SK-N-SH (cell line): ENCODE measurements at regions not wholly inside any gene's neighbourhood (a gene's known extent, or its start where the extent isn't known, plus 50 kb on each side); places are given as distances from the start of the nearest gene placed in this dataset.

Source experiments
- CTCF ChIA-PET: fragments of 300-600, 350-600 bp; formaldehyde crosslinking; extraction: SDS; loops from one replicate; lab custom pipeline; 2021; lab: Yijun Ruan, JAX
- POLR2A ChIA-PET: fragments of 350-600 bp; sonication (Branson Sonifier 250); formaldehyde crosslinking; extraction: SDS; loops from one replicate; lab custom pipeline; 2020; ENCODE audit warnings: antibody characterized with exemption, inconsistent platforms; lab: Yijun Ruan, JAX
- DNase-seq: peaks from one replicate; pipeline ENCODE4 v3.0.0; 2012
- H2AFZ ChIP-seq: fragments of 200-600 bp; sonication (generic); 2 replicates; pipeline ENCODE4 v1.8.1; 2016; ENCODE audit warnings: antibody characterized with exemption, mild to moderate bottlenecking, low read depth
- H3F3A ChIP-seq: fragments of 200-600 bp; sonication (generic); replicated peaks from 2 replicates; pipeline ENCODE3; 2016; ENCODE audit warnings: antibody characterized with exemption, mild to moderate bottlenecking; ENCODE audit not compliant: insufficient read depth
- H3K27ac ChIP-seq, 2 experiments: fragments of 200-500 bp in 1 of 2; fragments of 200-600 bp in 1 of 2; sonication (Bioruptor generic) in 1 of 2; sonication (generic), shearing (Covaris generic) in 1 of 2; 2 replicates each; pipeline versions ENCODE4 v1.5.1 to v1.6.1; 2014 to 2016; ENCODE audit warnings: low read depth in 2 of 2, inconsistent platforms in 1 of 2, low read length in 1 of 2, mild to moderate bottlenecking in 1 of 2, mixed read lengths in 1 of 2
- H3K27me3 ChIP-seq: fragments of 200-600 bp; sonication (generic), shearing (Covaris generic); 2 replicates; pipeline ENCODE4 v1.6.1; 2016; ENCODE audit warnings: mixed run types; ENCODE audit not compliant: insufficient read depth
- H3K36me3 ChIP-seq, 2 experiments: fragments of 200-500 bp in 1 of 2; fragments of 200-600 bp in 1 of 2; sonication (Bioruptor generic) in 1 of 2; sonication (generic) in 1 of 2; replicated peaks in 1 of 2; 2 replicates each; pipeline versions ENCODE3 to v1.5.1; 2014 to 2016; ENCODE audit warnings: low read length in 1 of 2, mild to moderate bottlenecking in 1 of 2; ENCODE audit not compliant: insufficient read depth in 2 of 2, control insufficient read depth in 1 of 2
- H3K4me1 ChIP-seq, 2 experiments: fragments of 200-500 bp in 1 of 2; fragments of 200-600 bp in 1 of 2; sonication (Bioruptor generic) in 1 of 2; sonication (generic), shearing (Covaris generic) in 1 of 2; 2 replicates each; pipeline versions ENCODE4 v1.5.1 to v1.6.1; 2014 to 2016; ENCODE audit warnings: low read depth in 1 of 2, low read length in 1 of 2, mixed run types in 1 of 2; ENCODE audit not compliant: insufficient read depth in 2 of 2, control insufficient read depth in 1 of 2
- H3K4me2 ChIP-seq: fragments of 200-600 bp; sonication (generic), shearing (Covaris generic); 2 replicates; pipeline ENCODE4 v1.6.1; 2017; ENCODE audit warnings: mixed run types
- H3K4me3 ChIP-seq, 2 experiments: fragments of 200-500 bp in 1 of 2; fragments of 200-600 bp in 1 of 2; sonication (Bioruptor generic) in 1 of 2; sonication (generic), shearing (Covaris generic) in 1 of 2; 2 replicates each; pipeline versions ENCODE4 v1.5.1 to v1.8.1; 2014 to 2016; ENCODE audit warnings: low read depth in 2 of 2, inconsistent platforms in 1 of 2, low read length in 1 of 2, mild to moderate bottlenecking in 1 of 2, mixed read lengths in 1 of 2, moderate library complexity in 1 of 2
- H3K79me2 ChIP-seq: fragments of 200-600 bp; sonication (generic); 2 replicates; pipeline ENCODE4 v1.8.1; 2017; ENCODE audit warnings: mild to moderate bottlenecking; ENCODE audit not compliant: insufficient read depth
- H3K9ac ChIP-seq: fragments of 200-600 bp; sonication (generic); 2 replicates; pipeline ENCODE4 v1.6.1; 2017; ENCODE audit warnings: mixed run types
- H3K9me2 ChIP-seq: fragments of 200-600 bp; sonication (generic); 2 replicates; pipeline ENCODE4 v1.6.1; 2017; ENCODE audit warnings: mixed run types
- H3K9me3 ChIP-seq: fragments of 200-600 bp; sonication (generic); 2 replicates; pipeline ENCODE4 v1.6.1; 2017; ENCODE audit warnings: mixed run types, mild to moderate bottlenecking, moderate library complexity
- H4K20me1 ChIP-seq: fragments of 200-600 bp; sonication (generic); 2 replicates; pipeline ENCODE4 v1.6.1; 2017; ENCODE audit warnings: mild to moderate bottlenecking, mixed run types; ENCODE audit not compliant: insufficient read depth
- CHD2 ChIP-seq: fragments of 150-350 bp; IDR thresholded peaks from 2 replicates; pipeline ENCODE4 v1.6.1; 2018; ENCODE audit warnings: low read length; ENCODE audit not compliant: partially characterized antibody
- ELF1 ChIP-seq: IDR thresholded peaks from 2 replicates; pipeline ENCODE4 v1.4.0; 2012
- EZH2phosphoT487 ChIP-seq: fragments of 200-600 bp; sonication (generic); IDR thresholded peaks from 2 replicates; pipeline ENCODE4 v1.6.1; 2017; ENCODE audit warnings: low read depth, mixed run types, mild to moderate bottlenecking, antibody characterized with exemption, moderate library complexity, borderline replicate concordance
- FOXJ3 ChIP-seq: sonication (generic); formaldehyde crosslinking; IDR thresholded peaks from 2 replicates; pipeline ENCODE4 v1.5.1; 2020; ENCODE audit warnings: mild to moderate bottlenecking, missing genetic modification reagents
- GABPA ChIP-seq: IDR thresholded peaks from 2 replicates; pipeline ENCODE4 v1.4.0; 2012; ENCODE audit warnings: low read depth, mild to moderate bottlenecking
- GATA2 ChIP-seq: sonication (generic); formaldehyde crosslinking; IDR thresholded peaks from 2 replicates; pipeline ENCODE4 v1.5.0; 2020; ENCODE audit warnings: mild to moderate bottlenecking, missing genetic modification reagents
- NFIC ChIP-seq: IDR thresholded peaks from 2 replicates; pipeline ENCODE4 v1.4.0; 2012; ENCODE audit warnings: borderline replicate concordance
- NRF1 ChIP-seq: IDR thresholded peaks from 2 replicates; pipeline ENCODE4 v1.6.1; 2012; ENCODE audit warnings: low read depth, mild to moderate bottlenecking, low read length
- PBX3 ChIP-seq: IDR thresholded peaks from 2 replicates; pipeline ENCODE4; 2012
- RCOR1 ChIP-seq: fragments of 150-350 bp; IDR thresholded peaks from 2 replicates; pipeline ENCODE4 v1.6.1; 2017; ENCODE audit warnings: antibody characterized with exemption, low read length
- REST ChIP-seq: IDR thresholded peaks from 2 replicates; pipeline ENCODE4 v1.6.1; 2012; ENCODE audit warnings: mild to moderate bottlenecking, low read depth, low read length, moderate library complexity
- SIN3A ChIP-seq: IDR thresholded peaks from 2 replicates; pipeline ENCODE4 v1.6.1; 2012; ENCODE audit warnings: low read depth, mild to moderate bottlenecking, low read length, moderate library complexity, borderline replicate concordance
- SMC3 ChIP-seq: IDR thresholded peaks from 2 replicates; pipeline ENCODE4 v1.6.1; 2012; ENCODE audit warnings: low read depth, low read length, improper control_type of control experiment
- ZBTB33 ChIP-seq: IDR thresholded peaks from 2 replicates; pipeline ENCODE4 v1.4.0; 2012; ENCODE audit warnings: low read depth, borderline replicate concordance
- WGBS: methylation state at CpG from one replicate; pipeline ENCODE4 v1.1.6; 2017; ENCODE audit warnings: low lambda C conversion rate; 5-methylcytosine and 5-hydroxymethylcytosine counted together
- TF ChIP-seq, protein P1 (sequence below): fragments of 150-350 bp; IDR thresholded peaks from 2 replicates; pipeline ENCODE4 v1.6.1; 2016; ENCODE audit warnings: mild to moderate bottlenecking, low read depth, low read length
- TF ChIP-seq, protein P2 (sequence below): fragments of 150-350 bp; IDR thresholded peaks from 2 replicates; pipeline ENCODE4 v1.6.1; 2017; ENCODE audit warnings: antibody characterized with exemption, low read length, low read depth, borderline replicate concordance
- TF ChIP-seq, protein P3 (sequence below): IDR thresholded peaks from 2 replicates; pipeline ENCODE4 v1.4.0; 2012; ENCODE audit warnings: low read depth

- no peaks in the 10 kb centered on the region for H3K9me2 ChIP-seq
- POLR2A ChIA-PET: no interaction called here
- CTCF ChIA-PET: no interaction called here
Observed at GRCh38 chr9:108643731-108644510, 211.9 kb downstream of the ACTL7B start.

DNA sequence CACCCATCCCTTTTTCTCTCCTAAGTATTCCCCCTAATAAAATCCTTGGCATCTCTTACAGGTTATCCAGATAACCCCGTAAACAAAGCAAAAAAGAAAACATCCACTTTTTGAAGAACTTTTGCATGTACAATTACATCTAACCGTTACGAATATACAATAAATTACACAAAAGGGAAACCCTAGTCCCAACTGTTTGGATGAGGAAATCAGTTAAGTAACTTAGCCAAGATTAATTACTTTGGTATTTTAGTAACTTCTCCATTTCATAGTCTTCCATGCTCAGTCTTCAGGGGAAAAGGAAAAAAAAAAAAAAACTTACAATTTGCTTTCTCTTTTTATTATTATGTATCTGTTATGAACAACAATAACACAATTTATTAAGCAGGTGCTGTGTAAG is 212.9 kb downstream of the ACTL7B start:
- 25% methylated on average over 3 of the region's 3 CpGs for WGBS
- no peak overlapping the region for H3K4me3 ChIP-seq
- H2AFZ ChIP-seq: no peak overlapping the region
- no peaks in the 10 kb centered on the region for H3K36me3 ChIP-seq
- CTCF ChIA-PET: no interaction called here
- H3K27me3 ChIP-seq: no peaks in the 10 kb centered on the region; the same call in 1 of the 2 replicates
- H3K9ac ChIP-seq: no peak overlapping the region
- no peaks in the 10 kb centered on the region for H4K20me1 ChIP-seq
- no peaks in the 10 kb centered on the region for H3K9me2 ChIP-seq
- H3K9me3 ChIP-seq: no peaks in the 10 kb centered on the region
- no peak overlapping the region for H3K4me2 ChIP-seq
- no peaks in the 10 kb centered on the region for H3F3A ChIP-seq
- H3K79me2 ChIP-seq: no peaks in the 10 kb centered on the region
- no peaks in the 10 kb centered on the region for H3K4me1 ChIP-seq
- DNase-seq: no peak
- POLR2A ChIA-PET: no interaction called here
- no peak overlapping the region for H3K27ac ChIP-seq
- no peak for TF ChIP-seq CHD2
- no peak for TF ChIP-seq EZH2phosphoT487
- no peak for TF ChIP-seq ZBTB33
- TF ChIP-seq GATA2: no peak
- no peak for TF ChIP-seq GABPA
- TF ChIP-seq RCOR1: no peak
- TF ChIP-seq NFIC: no peak
- no peak for TF ChIP-seq ELF1
- no peak for TF ChIP-seq FOXJ3 (CRISPR knock-in tag)
- TF ChIP-seq SIN3A: no peak
- no peak for TF ChIP-seq SMC3
- TF ChIP-seq, protein P1, sequence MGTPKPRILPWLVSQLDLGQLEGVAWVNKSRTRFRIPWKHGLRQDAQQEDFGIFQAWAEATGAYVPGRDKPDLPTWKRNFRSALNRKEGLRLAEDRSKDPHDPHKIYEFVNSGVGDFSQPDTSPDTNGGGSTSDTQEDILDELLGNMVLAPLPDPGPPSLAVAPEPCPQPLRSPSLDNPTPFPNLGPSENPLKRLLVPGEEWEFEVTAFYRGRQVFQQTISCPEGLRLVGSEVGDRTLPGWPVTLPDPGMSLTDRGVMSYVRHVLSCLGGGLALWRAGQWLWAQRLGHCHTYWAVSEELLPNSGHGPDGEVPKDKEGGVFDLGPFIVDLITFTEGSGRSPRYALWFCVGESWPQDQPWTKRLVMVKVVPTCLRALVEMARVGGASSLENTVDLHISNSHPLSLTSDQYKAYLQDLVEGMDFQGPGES: no peak
- TF ChIP-seq, protein P2, sequence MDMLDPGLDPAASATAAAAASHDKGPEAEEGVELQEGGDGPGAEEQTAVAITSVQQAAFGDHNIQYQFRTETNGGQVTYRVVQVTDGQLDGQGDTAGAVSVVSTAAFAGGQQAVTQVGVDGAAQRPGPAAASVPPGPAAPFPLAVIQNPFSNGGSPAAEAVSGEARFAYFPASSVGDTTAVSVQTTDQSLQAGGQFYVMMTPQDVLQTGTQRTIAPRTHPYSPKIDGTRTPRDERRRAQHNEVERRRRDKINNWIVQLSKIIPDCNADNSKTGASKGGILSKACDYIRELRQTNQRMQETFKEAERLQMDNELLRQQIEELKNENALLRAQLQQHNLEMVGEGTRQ: no peak
- no peak for TF ChIP-seq REST
- no peak for TF ChIP-seq PBX3
- TF ChIP-seq NRF1: no peak
- TF ChIP-seq, protein P3, sequence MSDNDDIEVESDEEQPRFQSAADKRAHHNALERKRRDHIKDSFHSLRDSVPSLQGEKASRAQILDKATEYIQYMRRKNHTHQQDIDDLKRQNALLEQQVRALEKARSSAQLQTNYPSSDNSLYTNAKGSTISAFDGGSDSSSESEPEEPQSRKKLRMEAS: no peak

More at GRCh38 chr9:108643731-108644510, 211.9 kb downstream of the ACTL7B start:
- H4K20me1 ChIP-seq: no peaks in the 10 kb centered on the region
- H3K9ac ChIP-seq: no peak overlapping the region
- H3K27me3 ChIP-seq: no peaks in the 10 kb centered on the region; the same call in 1 of the 2 replicates
- H3K27ac ChIP-seq: no peak overlapping the region
- H3K79me2 ChIP-seq: no peaks in the 10 kb centered on the region
- no peaks in the 10 kb centered on the region for H3K9me3 ChIP-seq
- no peak overlapping the region for H3K4me3 ChIP-seq
- H3K4me1 ChIP-seq: no peaks in the 10 kb centered on the region
- H3K4me2 ChIP-seq: no peak overlapping the region
- no peak for DNase-seq
- H3K36me3 ChIP-seq: no peaks in the 10 kb centered on the region
- no peaks in the 10 kb centered on the region for H3F3A ChIP-seq
- no peak overlapping the region for H2AFZ ChIP-seq
- WGBS: 18% methylated on average over 5 of the region's 5 CpGs
- no peak for TF ChIP-seq SMC3
